ENCODE measurements at regions not wholly inside any gene's neighbourhood (a gene's known extent, or its start where the extent isn't known, plus 50 kb on each side); places are given as distances from the start of the nearest gene placed in this dataset.

DNA sequence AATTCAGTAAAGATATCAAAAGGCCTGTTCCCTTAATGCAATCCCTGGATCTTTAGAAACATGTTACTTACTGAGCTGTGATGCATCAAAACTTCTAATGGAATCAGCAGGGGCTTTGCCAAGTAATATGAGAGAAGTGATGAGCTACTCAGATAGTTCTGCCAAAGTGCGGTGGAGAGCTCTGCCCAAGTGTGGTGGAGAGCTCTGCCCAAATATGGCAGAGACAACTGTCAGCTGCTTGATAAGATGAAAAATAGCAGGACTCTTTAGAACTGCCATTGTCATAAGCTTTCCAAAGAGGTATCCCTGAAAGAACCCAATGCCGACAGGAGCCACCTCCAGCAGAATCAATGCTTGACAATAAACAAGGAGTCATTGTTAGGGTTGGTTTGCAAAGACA is 167.9 kb upstream of the SLC39A10 start:
- ATAC-seq, result no peak
- DNase-seq (ENCODE audit: low read depth, low spot score), result no peak
- in situ Hi-C loops (cut with MboI) (no loop called here), intact Hi-C loops (cut with micrococcal nuclease; ENCODE audit: unreplicated experiment) (loop anchor here (5.0 kb wide), 1 partner anchor 77 kb away; no protein-coding TSS in a partner anchor)
- no TSS peak for BruUV-seq (replicated peaks)
- Histone ChIP-seq H3K4me2 (ENCODE audit: control insufficient read depth, insufficient read depth) (no peak overlapping the region), H3K27me3 (replicated peaks in 1 of 2; ENCODE audit: control insufficient read depth in 2 of 2, insufficient read depth in 2 of 2, low read length in 1 of 2) (no peaks in the 10 kb centered on the region), H3K36me3 (ENCODE audit: control insufficient read depth in 2 of 2, insufficient read depth in 2 of 2, low read length in 1 of 2) (no peaks in the 10 kb centered on the region), H2AFZ (ENCODE audit: control insufficient read depth, low read depth, low read length) (no peak overlapping the region), H4K20me1 (ENCODE audit: control insufficient read depth, insufficient read depth) (no peaks in the 10 kb centered on the region), H3K27ac (ENCODE audit: control insufficient read depth, insufficient read depth) (no peak overlapping the region), H3K4me3 (no peak overlapping the region), H3K79me2 (ENCODE audit: control insufficient read depth, insufficient read depth, low read length) (no peaks in the 10 kb centered on the region), H3K9me3 (replicated peaks; ENCODE audit: control insufficient read depth, insufficient read depth, low read length) (peaks cover 2% of the 10 kb centered on the region; the same call in 2 of the 3 replicates), H3K9ac (ENCODE audit: control insufficient read depth, insufficient read depth, low read length) (no peak overlapping the region), H3K4me1 (ENCODE audit: control insufficient read depth, insufficient read depth, low read length) (no peaks in the 10 kb centered on the region)
- no peak for TF ChIP-seq SREBF1 (IDR thresholded peaks at IDR 0.05; ENCODE audit: low read length)
- TF ChIP-seq KDM1A (IDR thresholded peaks at IDR 0.05; ENCODE audit: borderline replicate concordance), result no peak
- TF ChIP-seq RAD21 (IDR thresholded peaks at IDR 0.05; ENCODE audit: insufficient read depth, low read depth, low read length), result no peak
- TF ChIP-seq CHD2 (IDR thresholded peaks at IDR 0.05; ENCODE audit: borderline replicate concordance, low read depth, low read length), result no peak
- TF ChIP-seq NFXL1 (IDR thresholded peaks at IDR 0.05; ENCODE audit: borderline replicate concordance), result no peak
- no peak for TF ChIP-seq MXI1 (IDR thresholded peaks at IDR 0.05; ENCODE audit: low read depth, low read length)
- FAIRE-seq, result no peak
- SMC1A ChIA-PET (ENCODE audit: uncharacterized antibody, unreplicated experiment), result interaction anchor here (0.7 to 3.6 kb wide), 6 partner anchors 10 to 169 kb away, joined by 3 to 30 read pairs (median 4); no protein-coding TSS in a partner anchor
- CTCF ChIA-PET, result interaction anchor here (0.5 to 3.0 kb wide), 6 partner anchors 10 to 152 kb away, joined by 3 to 17 read pairs (median 3); no protein-coding TSS in a partner anchor
- 94% methylated on average over 2 of the region's 2 CpGs for WGBS (ENCODE audit: insufficient coverage, insufficient replicate concordance, low lambda C conversion rate, missing lambda C conversion rate)
- POLR2A ChIA-PET, result interaction anchor here (0.6 to 0.7 kb wide), 2 partner anchors 73 to 87 kb away, joined by 3 to 4 read pairs; no protein-coding TSS in a partner anchor
- RAD21 ChIA-PET (ENCODE audit: unreplicated experiment), result interaction anchor here (1.0 to 1.3 kb wide), 2 partner anchors 9 to 16 kb away, joined by 3 to 5 read pairs; no protein-coding TSS in a partner anchor

DNA sequence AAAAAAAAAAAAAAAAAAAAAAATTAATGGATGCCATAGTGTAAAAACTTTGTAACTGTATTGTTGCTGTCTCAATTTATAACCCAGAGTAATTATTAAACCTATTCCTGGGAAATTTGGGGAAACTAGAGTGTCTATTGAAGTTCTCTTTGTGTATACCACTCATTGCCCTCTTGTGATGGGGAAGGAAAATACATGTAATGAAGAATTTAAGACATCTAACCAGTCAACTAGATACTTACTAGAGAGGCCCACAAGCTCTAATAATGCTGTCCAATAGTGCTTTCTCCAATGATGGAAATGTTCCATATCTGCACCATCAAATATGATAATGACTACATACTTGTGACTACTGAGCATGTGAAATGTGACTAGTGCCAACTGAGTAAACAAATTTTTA is 168.5 kb upstream of the SLC39A10 start:
- CTCF ChIA-PET, result interaction anchor here (0.6 to 3.0 kb wide), 3 partner anchors 10 to 84 kb away, joined by 3 to 17 read pairs (median 6); no protein-coding TSS in a partner anchor
- no peak overlapping the region for H2AFZ ChIP-seq (ENCODE audit: control insufficient read depth, low read depth, low read length)
- H3K9me3 ChIP-seq (replicated peaks; ENCODE audit: control insufficient read depth, insufficient read depth, low read length), result peaks cover 2% of the 10 kb centered on the region; the same call in 2 of the 3 replicates
- no peaks in the 10 kb centered on the region for H3K36me3 ChIP-seq (ENCODE audit: control insufficient read depth in 2 of 2, insufficient read depth in 2 of 2, low read length in 1 of 2)
- peak; percentile 30; the same call in 1 of the 3 replicates for ATAC-seq
- RAD21 ChIA-PET (ENCODE audit: unreplicated experiment), result interaction anchor here (0.8 to 1.3 kb wide), 3 partner anchors 9 to 48 kb away, joined by 3 to 5 read pairs (median 3); no protein-coding TSS in a partner anchor
- no peaks in the 10 kb centered on the region for H4K20me1 ChIP-seq (ENCODE audit: control insufficient read depth, insufficient read depth)
- DNase-seq (ENCODE audit: low read depth, low spot score), result no peak
- H3K4me1 ChIP-seq (ENCODE audit: control insufficient read depth, insufficient read depth, low read length), result no peaks in the 10 kb centered on the region
- intact Hi-C loops (cut with micrococcal nuclease; ENCODE audit: unreplicated experiment), result loop anchor here (5.0 kb wide), 1 partner anchor 76 kb away; no protein-coding TSS in a partner anchor
- H3K27ac ChIP-seq (ENCODE audit: control insufficient read depth, insufficient read depth), result no peak overlapping the region
- in situ Hi-C loops (cut with MboI), result no loop called here
- SMC1A ChIA-PET (ENCODE audit: uncharacterized antibody, unreplicated experiment), result interaction anchor here (0.7 to 3.6 kb wide), 5 partner anchors 10 to 73 kb away, joined by 3 to 30 read pairs (median 3); no protein-coding TSS in a partner anchor
- no peaks in the 10 kb centered on the region for H3K27me3 ChIP-seq (replicated peaks in 1 of 2; ENCODE audit: control insufficient read depth in 2 of 2, insufficient read depth in 2 of 2, low read length in 1 of 2)
- POLR2A ChIA-PET, result interaction anchor here (0.5 to 0.9 kb wide), 2 partner anchors 14 to 70 kb away, joined by 3 read pairs; no protein-coding TSS in a partner anchor
- H3K9ac ChIP-seq (ENCODE audit: control insufficient read depth, insufficient read depth, low read length), result no peak overlapping the region
- H3K4me3 ChIP-seq, result no peak overlapping the region
- H3K79me2 ChIP-seq (ENCODE audit: control insufficient read depth, insufficient read depth, low read length), result no peaks in the 10 kb centered on the region
- H3K4me2 ChIP-seq (ENCODE audit: control insufficient read depth, insufficient read depth), result no peak overlapping the region
- no peak for FAIRE-seq
- BruUV-seq (replicated peaks), result no TSS peak
- TF ChIP-seq POLR2A (IDR thresholded peaks at IDR 0.05; ENCODE audit: low read depth, low read length) (no peak), BHLHE40 (IDR thresholded peaks at IDR 0.05; ENCODE audit: borderline replicate concordance in 1 of 2, low read depth in 2 of 2, low read length in 1 of 2) (no peak), CHD1 (IDR thresholded peaks at IDR 0.05; ENCODE audit: low read depth, low read length) (no peak), TCF7 (IDR thresholded peaks at IDR 0.05; ENCODE audit: borderline replicate concordance) (no peak), STAT3 (IDR thresholded peaks at IDR 0.05; ENCODE audit: low read depth, low read length) (no peak)
- TF ChIP-seq, protein P1, sequence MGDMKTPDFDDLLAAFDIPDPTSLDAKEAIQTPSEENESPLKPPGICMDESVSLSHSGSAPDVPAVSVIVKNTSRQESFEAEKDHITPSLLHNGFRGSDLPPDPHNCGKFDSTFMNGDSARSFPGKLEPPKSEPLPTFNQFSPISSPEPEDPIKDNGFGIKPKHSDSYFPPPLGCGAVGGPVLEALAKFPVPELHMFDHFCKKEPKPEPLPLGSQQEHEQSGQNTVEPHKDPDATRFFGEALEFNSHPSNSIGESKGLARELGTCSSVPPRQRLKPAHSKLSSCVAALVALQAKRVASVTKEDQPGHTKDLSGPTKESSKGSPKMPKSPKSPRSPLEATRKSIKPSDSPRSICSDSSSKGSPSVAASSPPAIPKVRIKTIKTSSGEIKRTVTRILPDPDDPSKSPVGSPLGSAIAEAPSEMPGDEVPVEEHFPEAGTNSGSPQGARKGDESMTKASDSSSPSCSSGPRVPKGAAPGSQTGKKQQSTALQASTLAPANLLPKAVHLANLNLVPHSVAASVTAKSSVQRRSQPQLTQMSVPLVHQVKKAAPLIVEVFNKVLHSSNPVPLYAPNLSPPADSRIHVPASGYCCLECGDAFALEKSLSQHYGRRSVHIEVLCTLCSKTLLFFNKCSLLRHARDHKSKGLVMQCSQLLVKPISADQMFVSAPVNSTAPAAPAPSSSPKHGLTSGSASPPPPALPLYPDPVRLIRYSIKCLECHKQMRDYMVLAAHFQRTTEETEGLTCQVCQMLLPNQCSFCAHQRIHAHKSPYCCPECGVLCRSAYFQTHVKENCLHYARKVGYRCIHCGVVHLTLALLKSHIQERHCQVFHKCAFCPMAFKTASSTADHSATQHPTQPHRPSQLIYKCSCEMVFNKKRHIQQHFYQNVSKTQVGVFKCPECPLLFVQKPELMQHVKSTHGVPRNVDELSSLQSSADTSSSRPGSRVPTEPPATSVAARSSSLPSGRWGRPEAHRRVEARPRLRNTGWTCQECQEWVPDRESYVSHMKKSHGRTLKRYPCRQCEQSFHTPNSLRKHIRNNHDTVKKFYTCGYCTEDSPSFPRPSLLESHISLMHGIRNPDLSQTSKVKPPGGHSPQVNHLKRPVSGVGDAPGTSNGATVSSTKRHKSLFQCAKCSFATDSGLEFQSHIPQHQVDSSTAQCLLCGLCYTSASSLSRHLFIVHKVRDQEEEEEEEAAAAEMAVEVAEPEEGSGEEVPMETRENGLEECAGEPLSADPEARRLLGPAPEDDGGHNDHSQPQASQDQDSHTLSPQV (IDR thresholded peaks at IDR 0.05), result no peak
- TF ChIP-seq, protein P2, sequence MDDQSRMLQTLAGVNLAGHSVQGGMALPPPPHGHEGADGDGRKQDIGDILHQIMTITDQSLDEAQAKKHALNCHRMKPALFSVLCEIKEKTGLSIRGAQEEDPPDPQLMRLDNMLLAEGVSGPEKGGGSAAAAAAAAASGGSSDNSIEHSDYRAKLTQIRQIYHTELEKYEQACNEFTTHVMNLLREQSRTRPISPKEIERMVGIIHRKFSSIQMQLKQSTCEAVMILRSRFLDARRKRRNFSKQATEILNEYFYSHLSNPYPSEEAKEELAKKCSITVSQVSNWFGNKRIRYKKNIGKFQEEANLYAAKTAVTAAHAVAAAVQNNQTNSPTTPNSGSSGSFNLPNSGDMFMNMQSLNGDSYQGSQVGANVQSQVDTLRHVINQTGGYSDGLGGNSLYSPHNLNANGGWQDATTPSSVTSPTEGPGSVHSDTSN (IDR thresholded peaks at IDR 0.05; ENCODE audit: insufficient replicate concordance, low read depth, low read length), result no peak

All from GM12878 (cell line).